Activated T-cell treated with anti-CD3 and anti-CD28 coated beads, Interleukin-2, amount 50 U/mL, for 72 hours (primary cell): ENCODE measurements at regions not wholly inside any gene's neighbourhood (a gene's known extent, or its start where the extent isn't known, plus 50 kb on each side); places are given as distances from the start of the nearest gene placed in this dataset.

Source experiments
- ATAC-seq, 2 donors: fragments of 150-1000 bp; cut with Tn5 transposase; replicated peaks in 1 of 2; 2 replicates each; pipeline ENCODE4 v1.10.0; 2021; ENCODE audit warnings: moderate library complexity in 2 of 2, mild to moderate bottlenecking in 1 of 2
- DNase-seq, 2 donors: peaks; one replicate each; pipeline ENCODE4 v3.0.0; 2021 to 2022; ENCODE audit warnings: mixed read lengths in 1 of 2
- H3K27ac Mint-ChIP-seq: one replicate; pipeline ENCODE4 v1.8.0; 2022; ENCODE audit warnings: mild to moderate bottlenecking, moderate library complexity, mixed read lengths
- H3K27me3 Mint-ChIP-seq: one replicate; pipeline ENCODE4 v1.8.0; 2022; ENCODE audit warnings: low read depth, mixed read lengths
- H3K36me3 Mint-ChIP-seq, 2 donors: one replicate each; pipeline ENCODE4 v1.8.0; 2022; ENCODE audit warnings: mixed read lengths in 2 of 2, mild to moderate bottlenecking in 1 of 2; ENCODE audit not compliant: insufficient read depth in 2 of 2
- H3K4me1 Mint-ChIP-seq: one replicate; pipeline ENCODE4 v1.8.0; 2022; ENCODE audit warnings: low read depth, mixed read lengths
- H3K4me3 Mint-ChIP-seq, 2 donors: one replicate each; pipeline ENCODE4 v1.8.0; 2022; ENCODE audit warnings: mild to moderate bottlenecking in 2 of 2, mixed read lengths in 2 of 2, moderate library complexity in 2 of 2
- H3K9me3 Mint-ChIP-seq, 2 donors: one replicate each; pipeline ENCODE4 v1.8.0; 2022; ENCODE audit warnings: mixed read lengths in 2 of 2

- Mint-ChIP-seq H3K27me3 (peaks cover 24% of the 10 kb centered on the region), H3K4me3 (no peak overlapping the region)
Observed at GRCh38 chr7:155872678-155873369, 60.6 kb upstream of the SHH start.

GRCh38 chr7:155871211-155871610 is 58.9 kb upstream of the SHH start:
- ATAC-seq (no peak), DNase-seq (no peak)
- Mint-ChIP-seq H3K36me3 (no peaks in the 10 kb centered on the region), H3K9me3 (no peaks in the 10 kb centered on the region), H3K4me3 (no peak overlapping the region), H3K27me3 (peaks cover 23% of the 10 kb centered on the region), H3K4me1 (no peaks in the 10 kb centered on the region), H3K27ac (no peak overlapping the region)

More at GRCh38 chr7:155872678-155873369, 60.6 kb upstream of the SHH start:
- H3K27ac Mint-ChIP-seq, result no peak overlapping the region
- H3K9me3 Mint-ChIP-seq, result no peaks in the 10 kb centered on the region
- no peak for DNase-seq
- no peaks in the 10 kb centered on the region for H3K36me3 Mint-ChIP-seq
- ATAC-seq, result no peak
- H3K4me1 Mint-ChIP-seq, result no peaks in the 10 kb centered on the region

- H3K4me1 Mint-ChIP-seq, result no peaks in the 10 kb centered on the region
- no peak for DNase-seq
- no peak overlapping the region for H3K27ac Mint-ChIP-seq
- no peaks in the 10 kb centered on the region for H3K36me3 Mint-ChIP-seq
- no peak for ATAC-seq
- H3K4me3 Mint-ChIP-seq, result no peak overlapping the region
- H3K27me3 Mint-ChIP-seq, result peaks cover 29% of the 10 kb centered on the region
- H3K9me3 Mint-ChIP-seq, result no peaks in the 10 kb centered on the region
Observed at GRCh38 chr7:155870334-155871180, 58.3 kb upstream of the SHH start.

GRCh38 chr7:155869784-155870076 is 57.5 kb upstream of the SHH start:
- Mint-ChIP-seq H3K36me3 (no peaks in the 10 kb centered on the region), H3K9me3 (no peaks in the 10 kb centered on the region), H3K27me3 (peaks cover 30% of the 10 kb centered on the region), H3K4me1 (no peaks in the 10 kb centered on the region), H3K4me3 (no peak overlapping the region), H3K27ac (no peak overlapping the region)
- ATAC-seq (no peak), DNase-seq (no peak)

GRCh38 chr7:155868955-155869783 is 56.9 kb upstream of the SHH start:
- no peak for DNase-seq
- H3K36me3 Mint-ChIP-seq, result no peaks in the 10 kb centered on the region
- H3K9me3 Mint-ChIP-seq, result no peaks in the 10 kb centered on the region
- H3K27ac Mint-ChIP-seq, result no peak overlapping the region
- H3K4me3 Mint-ChIP-seq, result no peak overlapping the region
- no peaks in the 10 kb centered on the region for H3K4me1 Mint-ChIP-seq
- H3K27me3 Mint-ChIP-seq, result peaks cover 24% of the 10 kb centered on the region
- ATAC-seq, result no peak

- H3K4me1 Mint-ChIP-seq, result no peaks in the 10 kb centered on the region
- no peaks in the 10 kb centered on the region for H3K9me3 Mint-ChIP-seq
- H3K36me3 Mint-ChIP-seq, result no peaks in the 10 kb centered on the region
- H3K27ac Mint-ChIP-seq, result no peak overlapping the region
- H3K27me3 Mint-ChIP-seq, result peaks cover 22% of the 10 kb centered on the region
- DNase-seq (no peak), ATAC-seq (no peak)
- no peak overlapping the region for H3K4me3 Mint-ChIP-seq
Observed at GRCh38 chr7:155867734-155868400, 55.6 kb upstream of the SHH start.

GRCh38 chr7:155867280-155867679 is 55.0 kb upstream of the SHH start:
- no peaks in the 10 kb centered on the region for H3K9me3 Mint-ChIP-seq
- H3K4me1 Mint-ChIP-seq, result no peaks in the 10 kb centered on the region
- DNase-seq (no peak), ATAC-seq (no peak)
- no peak overlapping the region for H3K4me3 Mint-ChIP-seq
- no peaks in the 10 kb centered on the region for H3K36me3 Mint-ChIP-seq
- H3K27me3 Mint-ChIP-seq, result peaks cover 22% of the 10 kb centered on the region
- H3K27ac Mint-ChIP-seq, result no peak overlapping the region

GRCh38 chr7:155865830-155866525 is 53.7 kb upstream of the SHH start:
- Mint-ChIP-seq H3K27ac (no peak overlapping the region), H3K4me3 (no peak overlapping the region), H3K4me1 (no peaks in the 10 kb centered on the region), H3K36me3 (no peaks in the 10 kb centered on the region), H3K27me3 (peaks cover 22% of the 10 kb centered on the region), H3K9me3 (no peaks in the 10 kb centered on the region)
- DNase-seq (no peak), ATAC-seq (no peak)

- Mint-ChIP-seq H3K27ac (no peak overlapping the region), H3K36me3 (no peaks in the 10 kb centered on the region), H3K4me1 (no peaks in the 10 kb centered on the region), H3K27me3 (peaks cover 16% of the 10 kb centered on the region), H3K4me3 (no peak overlapping the region), H3K9me3 (no peaks in the 10 kb centered on the region)
- ATAC-seq, result no peak
- DNase-seq, result no peak
Observed at GRCh38 chr7:155864991-155865690, 52.9 kb upstream of the SHH start.

GRCh38 chr7:155864271-155864985 is 52.2 kb upstream of the SHH start:
- DNase-seq (no peak), ATAC-seq (no peak)
- Mint-ChIP-seq H3K27me3 (peaks cover 16% of the 10 kb centered on the region), H3K4me3 (no peak overlapping the region), H3K27ac (no peak overlapping the region), H3K36me3 (no peaks in the 10 kb centered on the region), H3K4me1 (no peaks in the 10 kb centered on the region), H3K9me3 (no peaks in the 10 kb centered on the region)

GRCh38 chr7:155863721-155864151 is 51.5 kb upstream of the SHH start:
- no peak overlapping the region for H3K4me3 Mint-ChIP-seq
- no peaks in the 10 kb centered on the region for H3K36me3 Mint-ChIP-seq
- H3K9me3 Mint-ChIP-seq, result no peaks in the 10 kb centered on the region
- no peaks in the 10 kb centered on the region for H3K4me1 Mint-ChIP-seq
- ATAC-seq, result no peak
- H3K27ac Mint-ChIP-seq, result no peak overlapping the region
- DNase-seq, result no peak
- H3K27me3 Mint-ChIP-seq, result peaks cover 16% of the 10 kb centered on the region
